ENCODE measurements at regions not wholly inside any gene's neighbourhood (a gene's known extent, or its start where the extent isn't known, plus 50 kb on each side); places are given as distances from the start of the nearest gene placed in this dataset.

DNA sequence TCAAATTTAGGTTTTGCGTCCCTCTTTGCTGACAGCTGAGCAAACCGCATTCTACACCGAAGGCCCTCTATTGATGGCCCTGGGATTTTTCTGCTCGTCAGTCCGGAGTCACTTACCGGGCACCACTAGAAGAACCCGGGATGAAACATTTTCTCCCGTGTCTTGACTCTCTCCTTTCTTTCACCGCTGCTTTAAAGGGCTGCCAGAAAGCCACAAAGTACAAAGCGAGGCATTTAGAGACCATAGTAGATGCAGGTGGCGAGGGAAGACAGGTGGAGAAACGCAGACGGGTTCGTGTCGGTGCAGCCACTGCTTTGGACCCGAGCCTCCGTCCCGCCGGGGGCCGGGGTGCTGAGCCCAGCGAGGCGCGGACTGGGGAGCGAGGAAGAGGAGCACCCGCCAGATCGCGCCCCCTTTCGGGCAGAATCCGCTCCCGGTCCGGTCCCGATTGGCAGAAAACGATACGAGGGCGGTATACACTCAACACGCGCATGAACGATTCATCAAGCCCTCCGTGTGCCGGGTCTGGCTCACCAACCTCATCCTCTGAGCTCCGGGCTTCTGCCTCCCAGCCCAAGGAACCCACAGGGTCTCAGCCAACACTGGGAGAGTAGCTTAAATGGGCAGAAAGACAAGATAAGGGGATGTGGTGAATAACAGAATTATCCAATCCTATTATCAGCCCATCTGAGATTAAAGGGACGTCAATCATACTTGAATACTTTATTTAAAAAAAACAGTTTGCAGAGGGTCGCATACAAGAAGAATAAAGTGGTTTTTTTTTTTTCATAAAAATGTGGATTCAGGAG lies 84.9 kb downstream of the TRIM27 start:
- TF ChIP-seq POLR2A (IDR thresholded peaks at IDR 0.05), result no peak
- TF ChIP-seq, protein P1, sequence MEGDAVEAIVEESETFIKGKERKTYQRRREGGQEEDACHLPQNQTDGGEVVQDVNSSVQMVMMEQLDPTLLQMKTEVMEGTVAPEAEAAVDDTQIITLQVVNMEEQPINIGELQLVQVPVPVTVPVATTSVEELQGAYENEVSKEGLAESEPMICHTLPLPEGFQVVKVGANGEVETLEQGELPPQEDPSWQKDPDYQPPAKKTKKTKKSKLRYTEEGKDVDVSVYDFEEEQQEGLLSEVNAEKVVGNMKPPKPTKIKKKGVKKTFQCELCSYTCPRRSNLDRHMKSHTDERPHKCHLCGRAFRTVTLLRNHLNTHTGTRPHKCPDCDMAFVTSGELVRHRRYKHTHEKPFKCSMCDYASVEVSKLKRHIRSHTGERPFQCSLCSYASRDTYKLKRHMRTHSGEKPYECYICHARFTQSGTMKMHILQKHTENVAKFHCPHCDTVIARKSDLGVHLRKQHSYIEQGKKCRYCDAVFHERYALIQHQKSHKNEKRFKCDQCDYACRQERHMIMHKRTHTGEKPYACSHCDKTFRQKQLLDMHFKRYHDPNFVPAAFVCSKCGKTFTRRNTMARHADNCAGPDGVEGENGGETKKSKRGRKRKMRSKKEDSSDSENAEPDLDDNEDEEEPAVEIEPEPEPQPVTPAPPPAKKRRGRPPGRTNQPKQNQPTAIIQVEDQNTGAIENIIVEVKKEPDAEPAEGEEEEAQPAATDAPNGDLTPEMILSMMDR (IDR thresholded peaks at IDR 0.05), result peak; percentile 27 to 59 (median 52)

Measured in adrenal gland (tissue), 5 donors.